Right renal pelvis (tissue), 4 donors: ENCODE measurements at regions not wholly inside any gene's neighbourhood (a gene's known extent, or its start where the extent isn't known, plus 50 kb on each side); places are given as distances from the start of the nearest gene placed in this dataset.
A peak's percentile ranks its signal among the peaks of the same experiment; 100 is the strongest.

Experiments used
- DNase-seq, 4 donors: peaks; one replicate each; pipeline ENCODE4 v3.0.0-alpha.2; 2013; ENCODE audit warnings: low read depth in 4 of 4, low spot score in 3 of 4, missing footprints in 1 of 4

- DNase-seq = no peak
Measured at GRCh38 chr18:75524841-75525240, 97.3 kb upstream of the SMIM21 start.

GRCh38 chr18:75524181-75524580 is 96.7 kb upstream of the SMIM21 start:
- DNase-seq = no peak

GRCh38 chr18:75521816-75522215 is 94.3 kb upstream of the SMIM21 start:
- DNase-seq = no peak

GRCh38 chr18:75518007-75518406 is 90.5 kb upstream of the SMIM21 start:
- no peak for DNase-seq

- no peak for DNase-seq
Measured at GRCh38 chr18:75517286-75517685, 89.8 kb upstream of the SMIM21 start.

- no peak for DNase-seq
Measured at GRCh38 chr18:75507636-75508035, 80.1 kb upstream of the SMIM21 start.

GRCh38 chr18:75506913-75507312 is 79.4 kb upstream of the SMIM21 start:
- no peak for DNase-seq

GRCh38 chr18:75504469-75504868 is 77.0 kb upstream of the SMIM21 start:
- no peak for DNase-seq

GRCh38 chr18:75503615-75504014 is 76.1 kb upstream of the SMIM21 start:
- no peak for DNase-seq

GRCh38 chr18:75502286-75502685 is 74.8 kb upstream of the SMIM21 start:
- DNase-seq = no peak

GRCh38 chr18:75500545-75500944 is 73.0 kb upstream of the SMIM21 start:
- DNase-seq = no peak

GRCh38 chr18:75497576-75498235 is 70.2 kb upstream of the SMIM21 start:
- no peak for DNase-seq

- no peak for DNase-seq
Measured at GRCh38 chr18:75496151-75496550, 68.6 kb upstream of the SMIM21 start.

GRCh38 chr18:75492852-75493251 is 65.3 kb upstream of the SMIM21 start:
- no peak for DNase-seq

GRCh38 chr18:75491361-75491760 is 63.9 kb upstream of the SMIM21 start:
- DNase-seq = no peak

GRCh38 chr18:75489493-75490190 is 62.1 kb upstream of the SMIM21 start:
- DNase-seq = no peak

- no peak for DNase-seq
Measured at GRCh38 chr18:75483662-75484061, 56.2 kb upstream of the SMIM21 start.

- DNase-seq = no peak
Measured at GRCh38 chr18:75482880-75483279, 55.4 kb upstream of the SMIM21 start.

GRCh38 chr18:75480487-75480886 is 53.0 kb upstream of the SMIM21 start:
- DNase-seq = no peak

GRCh38 chr18:75478996-75479880 is 51.7 kb upstream of the SMIM21 start:
- DNase-seq = peak in 2 of 4 donors; percentile 57 to 59

- no peak for DNase-seq
Measured at GRCh38 chr18:75477900-75478299, 50.4 kb upstream of the SMIM21 start.
